Fibroblast of lung (primary cell): ENCODE measurements at regions not wholly inside any gene's neighbourhood (a gene's known extent, or its start where the extent isn't known, plus 50 kb on each side); places are given as distances from the start of the nearest gene placed in this dataset.

Experiments used
- DNase-seq, 2 donors: peaks; one replicate each; pipeline versions ENCODE4 v3.0.0 to v3.0.0-alpha.2; 2010; ENCODE audit warnings: low read depth in 2 of 2
- H2AFZ ChIP-seq: 2 replicates; pipeline ENCODE4 v1.5.1; 2012; ENCODE audit warnings: low read length, control low read depth, inconsistent platforms
- H3K27ac ChIP-seq: 2 replicates; pipeline ENCODE4 v1.5.1; 2011; ENCODE audit warnings: low read length, control low read depth; ENCODE audit not compliant: insufficient read depth
- H3K27me3 ChIP-seq: 2 replicates; pipeline ENCODE4 v1.5.1; 2011; ENCODE audit warnings: mild to moderate bottlenecking, low read length; ENCODE audit not compliant: control insufficient read depth, insufficient read depth
- H3K36me3 ChIP-seq: 2 replicates; pipeline ENCODE4 v1.5.1; 2011; ENCODE audit warnings: low read length; ENCODE audit not compliant: control insufficient read depth, insufficient read depth
- H3K4me1 ChIP-seq: 2 replicates; pipeline ENCODE4 v1.5.1; 2011; ENCODE audit warnings: low read length; ENCODE audit not compliant: control insufficient read depth, insufficient read depth; ENCODE audit errors: extremely low read depth
- H3K4me2 ChIP-seq: 2 replicates; pipeline ENCODE4 v1.5.1; 2011; ENCODE audit warnings: low read length, control low read depth; ENCODE audit not compliant: insufficient read depth; ENCODE audit errors: extremely low read depth
- H3K4me3 ChIP-seq, 4 experiments: fragments of 200-600 bp in 1 of 4; sonication (generic) in 1 of 4; replicated peaks in 1 of 4; 2 replicates each; pipeline ENCODE4 v1.5.1; 2011 to 2016; ENCODE audit warnings: low read length in 4 of 4, low read depth in 3 of 4, mild to moderate bottlenecking in 3 of 4, control low read depth in 2 of 4, inconsistent platforms in 1 of 4, mixed read lengths in 1 of 4; ENCODE audit not compliant: insufficient read depth in 1 of 4; ENCODE audit errors: control extremely low read depth in 1 of 4
- H3K79me2 ChIP-seq: 2 replicates; pipeline ENCODE4 v1.5.1; 2012; ENCODE audit warnings: mild to moderate bottlenecking, low read length, inconsistent platforms; ENCODE audit not compliant: control insufficient read depth, insufficient read depth
- H3K9ac ChIP-seq: 2 replicates; pipeline ENCODE4 v1.5.1; 2011; ENCODE audit warnings: mild to moderate bottlenecking, low read length, control low read depth; ENCODE audit not compliant: insufficient read depth
- H3K9me3 ChIP-seq: 2 replicates; pipeline ENCODE4 v1.5.1; 2012; ENCODE audit warnings: low read depth, low read length; ENCODE audit not compliant: control insufficient read depth, insufficient read depth
- H4K20me1 ChIP-seq: 2 replicates; pipeline ENCODE4 v1.5.1; 2011; ENCODE audit warnings: low read length; ENCODE audit not compliant: control insufficient read depth, insufficient read depth; ENCODE audit errors: extremely low read depth
- CTCF ChIP-seq, 2 donors: IDR thresholded peaks in 1 of 2; conservative IDR thresholded peaks in 1 of 2; 1 replicate in 1 of 2; 2 replicates in 1 of 2; pipeline ENCODE4 v1.5.1; 2011 to 2012; ENCODE audit warnings: low read length in 2 of 2, control low read depth in 1 of 2, inconsistent platforms in 1 of 2, low read depth in 1 of 2, mild to moderate bottlenecking in 1 of 2
- EZH2 ChIP-seq: IDR thresholded peaks from 2 replicates; pipeline ENCODE4 v1.5.1; 2012; ENCODE audit warnings: low read length, control low read depth, mild to moderate bottlenecking; ENCODE audit errors: missing control alignments

GRCh38 chr4:167419468-167420140, 185.3 kb upstream of the SPOCK3 start:
- no peak overlapping the region for H3K4me3 ChIP-seq
- no peak overlapping the region for H2AFZ ChIP-seq
- no peaks in the 10 kb centered on the region for H3K36me3 ChIP-seq
- no peak for DNase-seq
- H3K79me2 ChIP-seq: no peaks in the 10 kb centered on the region
- no peaks in the 10 kb centered on the region for H3K4me1 ChIP-seq
- no peak overlapping the region for H3K4me2 ChIP-seq
- no peak overlapping the region for H3K9ac ChIP-seq
- no peak overlapping the region for H3K27ac ChIP-seq
- H3K27me3 ChIP-seq: no peaks in the 10 kb centered on the region
- no peaks in the 10 kb centered on the region for H4K20me1 ChIP-seq
- no peaks in the 10 kb centered on the region for H3K9me3 ChIP-seq
- TF ChIP-seq CTCF (conservative IDR thresholded peaks at IDR 0.05 in 1 of 2, IDR thresholded peaks at IDR 0.05 in 1 of 2; ENCODE audit: low read depth in 1 of 2, low read length in 2 of 2): no peak
- no peak for TF ChIP-seq EZH2

DNA sequence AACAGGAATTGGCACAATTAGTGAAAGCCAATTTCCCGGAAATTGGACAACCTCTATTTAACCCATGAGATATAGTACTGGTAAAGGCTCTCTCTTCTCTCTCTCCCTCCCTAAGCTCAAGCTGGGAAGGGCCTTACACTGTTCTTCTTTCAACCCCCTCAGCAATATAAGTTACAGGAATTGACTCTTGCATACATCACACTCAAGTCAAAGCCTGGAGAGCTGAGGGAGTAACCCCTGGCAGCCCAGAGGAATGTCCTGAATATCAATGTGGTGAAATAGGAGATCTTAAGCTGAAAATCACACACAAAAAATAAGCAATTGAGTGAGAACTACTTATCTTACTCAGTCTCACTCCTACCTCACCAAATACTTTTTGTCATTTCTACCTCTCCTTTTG, 186.9 kb upstream of the SPOCK3 start:
- H3K4me2 ChIP-seq: no peak overlapping the region
- no peaks in the 10 kb centered on the region for H3K27me3 ChIP-seq
- H3K79me2 ChIP-seq: no peaks in the 10 kb centered on the region
- H3K4me3 ChIP-seq: no peak overlapping the region
- no peak for DNase-seq
- TF ChIP-seq EZH2 (no peak), CTCF (conservative IDR thresholded peaks at IDR 0.05 in 1 of 2, IDR thresholded peaks at IDR 0.05 in 1 of 2; ENCODE audit: low read depth in 1 of 2, low read length in 2 of 2) (no peak)
- no peak overlapping the region for H2AFZ ChIP-seq
- no peak overlapping the region for H3K27ac ChIP-seq
- no peaks in the 10 kb centered on the region for H3K36me3 ChIP-seq
- no peaks in the 10 kb centered on the region for H3K9me3 ChIP-seq
- no peaks in the 10 kb centered on the region for H4K20me1 ChIP-seq
- H3K9ac ChIP-seq: no peak overlapping the region
- no peaks in the 10 kb centered on the region for H3K4me1 ChIP-seq

- Histone ChIP-seq H4K20me1 (no peaks in the 10 kb centered on the region), H3K36me3 (no peaks in the 10 kb centered on the region), H2AFZ (no peak overlapping the region), H3K27me3 (no peaks in the 10 kb centered on the region), H3K79me2 (no peaks in the 10 kb centered on the region), H3K9ac (no peak overlapping the region), H3K4me2 (no peak overlapping the region), H3K4me3 (no peak overlapping the region), H3K4me1 (no peaks in the 10 kb centered on the region), H3K9me3 (no peaks in the 10 kb centered on the region), H3K27ac (no peak overlapping the region)
- TF ChIP-seq EZH2: no peak
- TF ChIP-seq CTCF (conservative IDR thresholded peaks at IDR 0.05 in 1 of 2, IDR thresholded peaks at IDR 0.05 in 1 of 2; ENCODE audit: low read depth in 1 of 2, low read length in 2 of 2): no peak
- DNase-seq: no peak
These were observed 190.3 kb upstream of the SPOCK3 start for GRCh38 chr4:167424341-167425256.
